NCI-H1436 treated with DMSO at 0.1 percent for 48 hours (cell line): ENCODE measurements at regions not wholly inside any gene's neighbourhood (a gene's known extent, or its start where the extent isn't known, plus 50 kb on each side); places are given as distances from the start of the nearest gene placed in this dataset.
A peak's percentile ranks its signal among the peaks of the same experiment; 100 is the strongest.

Experiments used
- DNase-seq: peaks from one replicate; lab custom pipeline; 2025; lab: John Stamatoyannopoulos, UW

DNA sequence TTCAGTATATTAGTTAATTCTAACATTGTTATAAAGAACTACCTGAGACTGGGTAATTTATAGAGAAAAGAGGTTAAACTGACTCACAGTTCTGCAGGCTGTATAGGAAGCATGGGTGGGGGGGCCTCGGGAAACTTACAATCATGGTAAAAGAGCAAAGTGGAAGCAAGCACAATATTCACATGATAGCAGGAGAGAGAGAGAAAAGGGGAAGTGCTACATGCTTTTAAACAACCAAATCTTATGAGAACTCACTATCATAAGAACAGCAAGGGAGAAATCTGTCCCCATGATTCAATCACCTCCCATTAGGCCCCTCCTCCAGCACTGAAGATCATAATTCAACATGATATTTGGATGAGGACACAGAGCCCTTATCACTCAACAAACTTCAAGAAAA is 324.9 kb downstream of the ZNF608 start:
- DNase-seq: no peak

DNA sequence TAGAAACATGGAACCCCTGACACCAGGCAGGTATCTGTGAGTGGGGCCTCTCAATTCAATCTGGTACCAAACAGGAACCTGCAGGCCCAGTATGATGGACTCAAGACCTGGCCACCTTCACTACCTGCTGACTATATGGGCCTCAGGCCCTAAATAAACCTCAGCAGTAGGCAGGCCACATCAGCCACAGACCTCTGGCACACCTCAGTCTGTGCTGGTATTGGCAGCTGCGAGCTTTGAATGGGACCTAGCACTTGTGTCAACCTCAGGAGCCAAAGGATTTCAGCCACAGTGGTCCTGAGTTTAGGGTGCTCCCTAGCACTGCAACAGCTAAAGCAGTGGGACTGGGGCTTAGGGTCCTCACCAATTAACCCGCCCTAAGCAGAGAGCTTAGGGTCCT is 325.5 kb downstream of the ZNF608 start:
- no peak for DNase-seq

DNA sequence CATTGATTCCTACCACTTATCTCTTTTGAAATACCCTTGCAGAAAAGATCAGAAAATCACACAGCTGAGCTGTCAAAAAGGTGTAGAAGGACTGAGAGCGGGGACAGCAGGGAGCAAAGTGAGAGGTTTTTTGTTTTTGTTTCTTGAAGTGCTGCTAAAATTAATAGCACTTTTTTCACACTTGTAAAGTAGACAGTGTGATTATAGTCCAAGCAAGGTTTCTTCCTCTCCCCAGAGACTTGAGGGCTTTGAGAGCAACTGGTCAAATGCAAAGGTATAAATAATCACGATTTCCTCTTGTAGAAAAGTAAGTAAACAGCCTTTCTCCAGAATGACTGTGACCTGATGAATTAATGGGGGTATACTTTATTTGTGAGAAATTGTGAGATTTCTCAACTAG is 326.9 kb downstream of the ZNF608 start:
- no peak for DNase-seq

DNA sequence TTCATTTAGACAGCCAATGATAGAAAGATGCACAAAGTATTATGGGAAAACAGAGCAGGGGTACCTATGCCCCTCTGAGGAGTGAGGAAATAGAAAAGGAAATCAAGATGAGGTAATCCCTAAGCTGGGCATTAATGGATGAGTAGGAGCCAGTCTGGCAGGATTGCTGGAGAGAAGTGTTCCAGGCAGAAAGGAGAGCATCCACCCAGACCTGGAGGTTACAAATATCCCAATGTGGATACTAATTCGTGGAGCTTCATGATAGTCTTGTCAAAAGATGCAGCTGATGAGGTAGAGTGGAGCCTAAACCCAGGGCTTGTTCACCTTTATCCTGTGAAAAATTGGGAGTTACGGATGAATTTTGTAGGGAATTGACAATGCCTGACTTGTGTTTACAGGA is 328.0 kb downstream of the ZNF608 start:
- DNase-seq: no peak

DNA sequence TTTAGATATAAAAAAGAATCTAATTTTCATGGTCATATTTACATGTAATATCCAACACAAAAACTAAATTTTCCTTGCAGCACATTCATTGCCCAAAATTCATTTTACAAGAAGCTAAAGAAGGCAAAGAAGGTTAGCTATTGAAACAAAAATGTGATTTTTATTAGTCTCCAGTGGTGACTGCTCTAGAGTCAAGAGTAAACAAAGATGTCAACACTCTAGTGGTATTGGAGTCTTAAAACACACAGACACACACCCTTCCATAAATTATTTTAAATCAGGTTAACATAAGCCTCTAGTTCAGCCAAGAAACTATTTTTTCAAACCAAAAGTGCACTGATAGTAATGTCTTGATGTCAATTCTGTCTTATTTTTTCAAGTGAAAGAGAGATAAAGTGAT is 329.2 kb downstream of the ZNF608 start:
- no peak for DNase-seq

DNA sequence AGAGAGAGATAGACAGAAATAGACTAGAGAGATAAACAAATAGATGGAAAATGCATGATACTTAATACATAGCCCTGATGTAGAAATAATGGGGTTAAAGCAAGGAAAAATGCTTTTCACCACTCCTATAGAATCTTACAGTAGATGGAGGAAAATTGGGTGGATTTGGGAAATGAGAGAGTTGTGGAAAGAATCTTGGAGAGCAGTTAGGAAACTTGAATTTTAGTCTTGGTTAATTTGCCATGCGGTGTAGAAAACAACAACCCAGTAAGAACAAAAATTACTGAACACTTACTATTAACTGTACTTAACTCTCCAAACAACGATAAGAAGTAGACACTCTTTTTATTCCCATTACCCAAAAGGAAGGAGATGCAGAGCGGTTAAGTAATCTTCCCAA is 329.8 kb downstream of the ZNF608 start:
- DNase-seq: no peak

DNA sequence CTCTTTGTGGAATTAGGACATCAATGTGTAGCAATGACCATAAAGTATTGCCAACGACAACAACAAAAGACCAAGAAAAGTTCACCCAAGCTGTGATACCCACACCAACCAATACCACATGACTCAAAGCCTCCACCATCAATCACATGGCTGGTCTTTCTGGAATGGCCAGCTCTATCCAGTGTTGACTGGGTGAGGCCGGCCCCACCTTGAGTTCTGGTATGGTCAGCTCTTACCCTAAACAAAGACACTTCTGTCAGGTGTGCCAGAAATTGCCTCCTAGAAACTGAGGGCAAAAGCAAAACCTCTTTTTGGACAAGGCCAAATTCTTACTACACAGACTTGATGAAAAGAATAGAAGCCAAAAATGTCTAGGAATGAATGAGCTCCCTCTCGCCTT is 331.5 kb downstream of the ZNF608 start:
- DNase-seq: no peak

DNA sequence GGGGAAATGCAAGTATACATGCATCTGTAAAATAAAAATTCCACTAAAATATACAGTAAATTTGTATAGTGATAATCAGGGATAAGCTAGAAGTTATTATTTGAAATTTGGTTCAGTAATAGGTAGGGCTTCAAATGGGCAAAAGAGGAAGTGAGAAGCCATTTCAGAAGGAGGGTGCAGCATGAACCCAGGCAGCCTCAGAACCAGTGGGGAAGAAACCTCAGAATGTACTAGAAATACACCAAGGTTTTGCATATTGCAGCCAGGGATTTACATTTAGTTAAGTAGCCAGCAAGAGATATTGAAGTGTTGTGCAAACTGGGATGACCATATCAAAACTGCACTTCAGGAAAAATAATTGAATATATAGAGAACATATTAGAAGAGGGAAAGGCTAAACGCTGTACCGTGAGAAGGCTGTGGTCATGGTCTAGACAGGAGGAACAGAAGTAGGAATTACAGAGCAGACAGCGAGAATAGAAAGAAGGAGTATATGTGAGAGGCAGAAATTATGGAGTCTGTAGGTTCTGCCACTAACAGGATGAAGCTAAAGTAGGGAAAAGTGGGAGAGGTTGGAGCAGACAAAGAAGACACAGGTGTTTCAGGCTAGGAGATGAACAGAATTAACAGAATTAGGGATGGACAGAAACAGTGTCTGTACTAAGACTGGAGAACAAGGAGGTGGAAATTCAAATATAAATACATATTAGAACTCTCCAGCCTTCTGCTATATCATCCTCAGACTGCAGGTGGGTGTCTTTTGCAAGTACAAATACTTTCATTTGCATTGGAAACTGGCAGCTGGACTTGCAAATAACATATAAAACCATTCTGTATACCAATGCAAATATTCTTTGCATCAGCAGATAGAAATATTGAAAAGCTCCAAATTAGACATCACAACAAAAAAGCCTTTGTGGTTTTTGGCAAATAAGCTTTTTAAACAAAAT is 335.6 kb downstream of the ZNF608 start:
- DNase-seq: no peak

DNA sequence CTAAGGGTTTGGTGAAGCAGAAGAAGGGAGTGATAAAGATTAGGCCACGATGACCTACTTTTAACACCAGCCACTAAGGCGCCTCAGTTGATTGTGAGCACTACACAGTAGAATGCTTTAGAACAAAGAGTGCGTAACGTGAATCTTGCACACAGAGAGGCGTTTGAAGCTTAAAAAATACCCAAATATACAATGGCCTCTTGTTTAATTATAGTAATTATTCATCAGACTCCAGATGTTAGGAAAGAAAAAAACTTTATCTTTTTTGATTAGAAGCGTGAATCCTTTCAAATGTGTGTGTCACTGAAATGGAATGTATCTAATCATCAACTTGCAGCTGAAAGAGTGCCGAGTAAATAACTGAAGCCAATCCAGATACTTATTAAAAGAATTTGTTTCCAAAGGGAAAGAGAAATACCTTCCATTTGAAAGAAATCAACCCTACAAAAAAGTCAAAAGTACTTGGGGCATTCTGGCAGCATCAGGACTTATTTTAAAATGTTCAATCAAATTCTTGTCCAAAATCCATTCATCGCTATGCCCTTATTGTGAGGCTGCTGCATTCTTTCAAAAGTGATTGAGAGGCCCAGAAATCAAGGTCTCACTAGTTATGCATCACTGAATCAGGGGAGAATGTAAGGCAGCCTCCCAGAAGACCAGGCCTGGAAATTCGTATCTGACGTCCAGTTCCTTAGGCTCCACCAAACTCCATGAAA is 337.5 kb downstream of the ZNF608 start:
- DNase-seq: no peak

DNA sequence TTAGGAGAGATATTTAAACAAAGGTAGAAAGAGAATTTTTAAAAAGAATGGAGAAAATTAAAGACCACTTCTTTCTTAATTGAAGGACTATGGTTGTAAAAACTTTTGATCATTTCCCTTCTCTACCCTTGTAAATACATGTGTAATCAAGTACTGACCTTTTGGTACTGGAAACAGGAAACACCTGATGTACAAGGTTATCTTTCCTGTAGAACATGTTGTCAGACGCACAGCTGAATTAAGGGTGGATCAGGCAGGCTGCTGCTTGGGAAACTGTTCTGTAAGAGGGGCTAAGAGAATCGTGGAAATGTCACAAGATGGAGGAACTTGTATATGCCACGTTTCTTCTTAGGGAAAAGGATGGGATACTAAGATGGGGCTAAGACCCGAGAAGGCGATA is 341.6 kb downstream of the ZNF608 start:
- DNase-seq: no peak

DNA sequence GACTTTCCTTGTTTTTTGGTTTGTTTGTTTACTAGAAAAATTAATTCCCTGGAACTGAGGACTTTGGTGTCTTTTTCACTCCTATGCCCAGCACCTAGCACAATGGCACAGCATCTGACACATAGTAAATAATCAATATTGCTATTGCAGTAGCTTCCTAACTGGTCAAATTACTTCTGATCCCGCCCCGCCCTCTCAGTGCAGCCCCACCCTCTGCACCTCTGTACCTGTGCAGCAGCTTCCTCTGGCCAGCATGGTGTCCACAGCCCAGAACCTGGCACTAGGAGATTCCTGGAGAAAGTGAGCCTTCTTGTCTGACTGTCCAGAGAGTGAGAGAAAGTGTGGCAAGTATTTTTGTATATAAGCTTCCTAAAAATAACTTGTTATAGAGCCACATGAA is 343.2 kb downstream of the ZNF608 start:
- no peak for DNase-seq

DNA sequence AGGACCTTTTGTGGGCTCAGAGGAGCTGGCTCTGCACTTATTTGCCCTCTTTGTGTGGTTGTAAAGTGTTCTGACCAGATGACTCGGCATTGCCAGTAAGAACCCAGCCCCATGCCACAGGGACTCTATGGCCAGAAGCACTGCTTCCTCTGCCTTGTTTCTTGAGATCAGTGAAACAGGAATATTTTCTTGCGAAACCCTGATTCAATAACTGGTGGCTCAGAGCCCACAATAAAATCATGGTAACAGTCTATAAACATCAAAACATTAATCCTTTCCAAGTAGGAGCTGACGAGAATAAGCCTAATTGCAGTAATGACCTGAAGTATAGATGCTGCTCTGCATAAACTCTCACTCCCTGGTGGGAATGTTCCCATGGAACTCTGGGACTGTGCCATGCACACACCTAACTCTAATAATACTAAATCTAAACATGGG is 344.3 kb downstream of the ZNF608 start:
- no peak for DNase-seq

DNA sequence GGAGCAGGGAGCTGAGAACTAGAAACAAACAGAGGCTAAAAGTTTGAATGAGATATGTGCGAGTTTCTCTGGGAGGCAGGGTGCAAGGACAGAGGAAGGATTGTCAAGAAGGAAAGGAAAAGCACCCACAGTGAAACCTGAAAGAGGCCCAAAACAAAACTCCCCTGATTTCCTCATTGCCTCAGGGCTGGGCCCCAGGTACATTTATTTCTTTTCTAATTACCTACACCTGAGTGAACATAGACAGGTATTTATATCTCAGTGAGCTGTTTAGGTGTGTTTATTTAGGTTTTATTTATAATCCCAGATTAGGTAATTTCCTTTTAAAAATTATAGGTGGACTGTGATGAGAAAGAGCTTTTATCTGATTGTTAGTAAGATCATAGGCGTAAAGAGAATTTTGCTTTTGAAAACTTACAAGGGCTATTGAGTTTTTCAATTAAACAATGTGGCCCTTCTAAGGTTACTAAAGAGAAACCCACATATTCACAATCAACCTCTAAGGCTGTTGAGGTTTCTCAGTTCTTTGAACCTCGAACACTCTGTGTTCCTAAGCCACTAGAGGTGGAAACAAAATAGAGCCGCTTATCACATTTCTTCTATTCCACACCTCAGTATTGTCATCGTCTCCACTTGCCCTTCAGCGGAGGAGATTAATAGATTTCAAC is 344.8 kb downstream of the ZNF608 start:
- peak; percentile 10 for DNase-seq

DNA sequence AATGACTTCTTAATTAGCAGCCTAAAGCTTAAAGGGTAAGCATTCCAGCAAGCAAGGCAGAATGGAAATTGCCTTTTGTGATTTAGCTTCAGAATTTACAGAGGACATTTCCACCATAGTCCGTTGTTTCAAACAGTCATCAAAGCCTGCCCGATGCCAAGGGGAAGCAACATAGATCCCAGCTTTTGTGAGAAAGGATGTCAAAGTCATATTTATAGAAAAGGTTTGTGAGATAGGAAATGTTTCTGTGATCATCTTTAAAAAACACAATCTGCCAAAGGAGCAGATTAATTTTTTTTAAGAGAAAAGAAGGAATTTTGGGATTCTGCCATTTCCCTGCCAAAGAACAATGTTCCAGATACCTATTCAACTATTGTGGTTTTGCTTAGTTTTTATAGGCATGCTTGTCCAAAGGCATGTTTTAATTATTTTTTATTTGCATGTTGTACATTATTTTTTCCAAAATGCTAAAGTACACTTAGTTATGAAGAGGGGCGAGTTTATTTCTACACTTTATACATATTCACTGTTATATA is 346.9 kb downstream of the ZNF608 start:
- no peak for DNase-seq

DNA sequence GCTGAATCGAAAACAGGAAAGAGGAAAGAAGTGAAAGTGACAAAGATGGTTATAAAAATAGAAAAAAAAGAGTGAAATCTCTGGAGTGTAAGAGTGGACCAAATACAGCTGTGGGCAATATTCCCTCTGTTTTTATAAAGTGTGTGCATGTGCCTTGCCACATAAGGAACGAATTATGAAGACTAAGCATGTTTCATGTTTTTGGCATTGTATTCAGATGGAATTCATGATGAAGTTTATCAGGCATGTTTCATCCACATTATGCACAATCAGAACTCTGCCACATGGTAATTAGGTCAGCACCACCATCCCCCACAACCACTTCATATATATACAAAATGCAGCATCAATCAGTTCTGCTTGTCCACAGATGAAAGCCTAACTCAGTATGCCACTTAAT is 348.0 kb downstream of the ZNF608 start:
- no peak for DNase-seq

DNA sequence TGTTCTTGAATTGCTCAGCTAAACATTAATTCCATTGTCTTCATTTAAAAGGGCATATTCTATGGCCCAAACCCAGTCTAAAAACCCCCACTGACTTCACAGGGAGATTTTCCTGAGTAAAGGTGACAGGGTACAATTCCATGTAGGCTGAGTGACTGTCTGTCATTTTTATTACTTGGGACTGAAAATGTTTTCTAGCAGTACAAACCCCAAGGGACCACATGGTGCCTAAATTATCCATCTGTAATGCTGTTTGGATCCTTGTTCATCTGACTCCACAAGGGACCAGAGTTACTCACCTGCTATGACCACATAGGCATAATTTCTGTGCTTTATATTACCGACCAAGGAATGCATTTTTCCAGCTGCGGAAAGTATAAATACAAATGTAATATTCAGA is 349.1 kb downstream of the ZNF608 start:
- DNase-seq: no peak

DNA sequence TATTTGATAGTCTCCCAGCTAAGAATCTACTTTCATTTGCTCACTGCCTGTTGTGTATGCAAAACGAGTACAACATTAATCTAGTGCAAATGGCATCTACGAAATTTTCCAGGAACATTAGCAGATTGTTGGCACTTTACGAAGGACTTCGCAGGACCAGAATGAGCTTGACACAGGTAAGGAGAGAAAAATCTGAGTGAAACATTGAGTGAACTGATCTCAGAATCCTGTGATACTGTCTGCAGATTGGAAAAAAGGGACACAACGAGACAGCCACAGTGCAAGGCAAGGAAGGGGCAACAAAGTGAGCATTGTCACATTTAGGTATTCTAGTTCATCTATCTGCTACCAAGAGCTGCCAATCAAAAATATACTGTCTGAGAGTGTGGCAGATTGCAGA is 350.5 kb downstream of the ZNF608 start:
- no peak for DNase-seq

DNA sequence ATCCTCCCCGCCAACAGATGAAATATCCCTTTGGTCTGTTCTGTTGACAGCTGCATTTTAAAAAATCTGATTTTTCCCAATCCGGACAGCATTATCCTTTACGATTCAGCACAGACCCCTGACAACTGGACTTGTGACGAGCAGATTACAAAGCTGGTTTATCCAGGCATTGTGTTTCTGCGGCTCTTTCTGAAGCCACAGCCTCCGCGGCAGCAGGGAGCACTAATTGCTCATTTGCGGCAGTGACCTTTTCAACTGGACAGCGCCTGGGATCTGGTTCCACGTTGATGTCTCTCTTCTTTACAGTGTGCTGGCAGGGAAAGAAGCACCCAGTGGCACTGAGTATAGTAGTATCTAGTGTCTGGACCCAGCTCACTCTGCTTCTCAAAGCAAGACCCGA is 351.2 kb downstream of the ZNF608 start:
- DNase-seq: no peak

DNA sequence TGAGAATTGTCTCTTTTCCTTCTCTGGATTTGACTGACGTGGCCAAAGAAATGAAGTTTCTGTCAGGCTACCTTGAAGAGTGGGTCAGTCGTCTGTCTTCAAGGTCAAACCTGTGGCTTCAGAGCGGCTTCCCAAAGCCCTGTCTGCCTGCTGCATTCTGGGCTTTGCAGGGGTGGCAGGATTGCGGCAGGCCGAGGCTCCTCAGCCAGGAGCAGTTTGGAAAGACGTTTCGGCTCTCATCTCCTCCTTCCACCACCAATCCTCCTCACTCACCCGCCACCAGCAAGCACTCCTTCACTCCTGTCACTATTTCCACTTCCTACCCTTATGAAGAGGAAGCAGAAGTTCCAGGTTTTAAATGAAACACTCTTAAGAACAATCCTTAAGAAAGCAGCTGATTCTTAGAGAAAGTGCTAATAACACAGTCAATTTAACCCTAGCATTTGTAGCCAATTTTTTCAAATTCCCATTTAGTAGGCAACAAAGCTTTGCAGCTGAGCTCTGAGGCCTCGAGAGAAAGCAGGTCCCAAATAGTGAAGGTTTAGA is 351.7 kb downstream of the ZNF608 start:
- DNase-seq: no peak

DNA sequence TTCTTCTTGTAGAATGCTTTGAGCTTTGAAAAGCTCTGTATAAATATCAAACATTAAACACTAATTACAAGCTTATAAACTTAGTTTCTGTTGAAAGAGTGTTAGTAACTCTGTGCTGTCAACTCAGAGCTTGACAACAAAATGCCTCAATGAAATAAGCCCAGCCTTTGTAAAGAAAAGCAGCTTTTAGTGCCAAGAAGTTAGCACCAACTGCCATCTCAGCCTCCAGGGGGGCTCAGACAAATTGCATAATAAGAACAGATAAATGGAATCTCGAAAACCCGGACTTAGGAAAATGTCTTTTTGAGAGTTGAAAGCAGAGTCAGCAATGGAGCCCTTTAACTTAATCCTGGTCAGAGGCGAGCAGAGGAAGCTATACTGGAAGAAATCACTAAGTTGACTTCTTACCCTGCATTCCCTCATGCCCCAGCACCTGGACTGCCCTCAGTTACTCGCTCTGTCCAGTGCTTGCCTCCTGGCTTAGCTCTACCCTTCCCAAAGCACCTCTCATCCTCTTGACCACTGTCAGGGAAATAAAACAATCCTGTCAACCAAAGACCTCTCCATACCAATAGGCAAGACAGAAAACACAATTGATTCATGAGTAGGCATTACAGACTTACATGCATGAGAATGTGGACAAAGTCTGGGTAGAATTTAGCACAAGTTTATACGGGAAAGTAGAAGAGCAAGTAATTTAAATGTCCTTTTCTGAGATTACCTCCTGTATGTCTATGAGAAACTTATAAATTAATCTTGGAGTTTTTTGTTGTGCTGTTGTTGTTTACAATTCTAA is 352.7 kb downstream of the ZNF608 start:
- DNase-seq: no peak

DNA sequence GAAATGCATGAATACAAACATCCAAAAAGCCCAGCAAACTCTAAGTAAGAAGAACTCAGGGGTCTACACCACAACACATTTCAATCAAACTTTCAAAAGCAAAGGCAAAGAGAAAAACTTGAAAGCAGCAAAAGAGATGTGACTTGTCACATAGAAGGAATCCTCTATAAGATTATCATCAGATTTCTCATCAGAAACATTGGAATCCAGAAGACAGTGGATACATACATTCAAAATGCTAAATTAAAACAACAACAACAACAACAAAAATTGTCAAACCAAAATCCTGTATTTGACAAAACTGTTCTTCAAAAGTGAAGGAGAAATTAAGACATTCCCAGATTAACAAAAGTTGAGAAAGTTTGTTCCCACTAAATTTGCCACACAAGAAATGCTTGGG is 362.7 kb downstream of the ZNF608 start:
- DNase-seq: no peak
